ENCODE measurements at regions not wholly inside any gene's neighbourhood (a gene's known extent, or its start where the extent isn't known, plus 50 kb on each side); places are given as distances from the start of the nearest gene placed in this dataset.

- peaks cover 0 to 3% (median 2%) of the 10 kb centered on the region in 4 donors for H3K27me3 ChIP-seq (ENCODE audit: control insufficient read depth in 4 of 4, insufficient read depth in 4 of 4, low read length in 3 of 4)
- TF ChIP-seq YY1 (IDR thresholded peaks at IDR 0.05) (no peak), MAX (IDR thresholded peaks at IDR 0.05) (no peak), RAD21 (IDR thresholded peaks at IDR 0.05) (no peak), FOXA2 (IDR thresholded peaks at IDR 0.05) (no peak), GABPA (IDR thresholded peaks at IDR 0.05 in 1 of 2, conservative IDR thresholded peaks at IDR 0.05 in 1 of 2) (no peak), FOXA1 (IDR thresholded peaks at IDR 0.05) (no peak), ATF3 (IDR thresholded peaks at IDR 0.05) (no peak), HNF4A (conservative IDR thresholded peaks at IDR 0.05) (no peak), NR2F2 (IDR thresholded peaks at IDR 0.05) (no peak), RXRA (IDR thresholded peaks at IDR 0.05) (no peak), TAF1 (conservative IDR thresholded peaks at IDR 0.05) (no peak), JUND (IDR thresholded peaks at IDR 0.05) (no peak), SP1 (IDR thresholded peaks at IDR 0.05) (no peak)
- TF ChIP-seq, protein P1, sequence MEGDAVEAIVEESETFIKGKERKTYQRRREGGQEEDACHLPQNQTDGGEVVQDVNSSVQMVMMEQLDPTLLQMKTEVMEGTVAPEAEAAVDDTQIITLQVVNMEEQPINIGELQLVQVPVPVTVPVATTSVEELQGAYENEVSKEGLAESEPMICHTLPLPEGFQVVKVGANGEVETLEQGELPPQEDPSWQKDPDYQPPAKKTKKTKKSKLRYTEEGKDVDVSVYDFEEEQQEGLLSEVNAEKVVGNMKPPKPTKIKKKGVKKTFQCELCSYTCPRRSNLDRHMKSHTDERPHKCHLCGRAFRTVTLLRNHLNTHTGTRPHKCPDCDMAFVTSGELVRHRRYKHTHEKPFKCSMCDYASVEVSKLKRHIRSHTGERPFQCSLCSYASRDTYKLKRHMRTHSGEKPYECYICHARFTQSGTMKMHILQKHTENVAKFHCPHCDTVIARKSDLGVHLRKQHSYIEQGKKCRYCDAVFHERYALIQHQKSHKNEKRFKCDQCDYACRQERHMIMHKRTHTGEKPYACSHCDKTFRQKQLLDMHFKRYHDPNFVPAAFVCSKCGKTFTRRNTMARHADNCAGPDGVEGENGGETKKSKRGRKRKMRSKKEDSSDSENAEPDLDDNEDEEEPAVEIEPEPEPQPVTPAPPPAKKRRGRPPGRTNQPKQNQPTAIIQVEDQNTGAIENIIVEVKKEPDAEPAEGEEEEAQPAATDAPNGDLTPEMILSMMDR (IDR thresholded peaks at IDR 0.05; ENCODE audit: low read depth, low read length, missing input control): no peak
- TF ChIP-seq, protein P2, sequence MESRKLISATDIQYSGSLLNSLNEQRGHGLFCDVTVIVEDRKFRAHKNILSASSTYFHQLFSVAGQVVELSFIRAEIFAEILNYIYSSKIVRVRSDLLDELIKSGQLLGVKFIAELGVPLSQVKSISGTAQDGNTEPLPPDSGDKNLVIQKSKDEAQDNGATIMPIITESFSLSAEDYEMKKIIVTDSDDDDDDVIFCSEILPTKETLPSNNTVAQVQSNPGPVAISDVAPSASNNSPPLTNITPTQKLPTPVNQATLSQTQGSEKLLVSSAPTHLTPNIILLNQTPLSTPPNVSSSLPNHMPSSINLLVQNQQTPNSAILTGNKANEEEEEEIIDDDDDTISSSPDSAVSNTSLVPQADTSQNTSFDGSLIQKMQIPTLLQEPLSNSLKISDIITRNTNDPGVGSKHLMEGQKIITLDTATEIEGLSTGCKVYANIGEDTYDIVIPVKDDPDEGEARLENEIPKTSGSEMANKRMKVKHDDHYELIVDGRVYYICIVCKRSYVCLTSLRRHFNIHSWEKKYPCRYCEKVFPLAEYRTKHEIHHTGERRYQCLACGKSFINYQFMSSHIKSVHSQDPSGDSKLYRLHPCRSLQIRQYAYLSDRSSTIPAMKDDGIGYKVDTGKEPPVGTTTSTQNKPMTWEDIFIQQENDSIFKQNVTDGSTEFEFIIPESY (IDR thresholded peaks at IDR 0.05): no peak
- TF ChIP-seq, protein P3, sequence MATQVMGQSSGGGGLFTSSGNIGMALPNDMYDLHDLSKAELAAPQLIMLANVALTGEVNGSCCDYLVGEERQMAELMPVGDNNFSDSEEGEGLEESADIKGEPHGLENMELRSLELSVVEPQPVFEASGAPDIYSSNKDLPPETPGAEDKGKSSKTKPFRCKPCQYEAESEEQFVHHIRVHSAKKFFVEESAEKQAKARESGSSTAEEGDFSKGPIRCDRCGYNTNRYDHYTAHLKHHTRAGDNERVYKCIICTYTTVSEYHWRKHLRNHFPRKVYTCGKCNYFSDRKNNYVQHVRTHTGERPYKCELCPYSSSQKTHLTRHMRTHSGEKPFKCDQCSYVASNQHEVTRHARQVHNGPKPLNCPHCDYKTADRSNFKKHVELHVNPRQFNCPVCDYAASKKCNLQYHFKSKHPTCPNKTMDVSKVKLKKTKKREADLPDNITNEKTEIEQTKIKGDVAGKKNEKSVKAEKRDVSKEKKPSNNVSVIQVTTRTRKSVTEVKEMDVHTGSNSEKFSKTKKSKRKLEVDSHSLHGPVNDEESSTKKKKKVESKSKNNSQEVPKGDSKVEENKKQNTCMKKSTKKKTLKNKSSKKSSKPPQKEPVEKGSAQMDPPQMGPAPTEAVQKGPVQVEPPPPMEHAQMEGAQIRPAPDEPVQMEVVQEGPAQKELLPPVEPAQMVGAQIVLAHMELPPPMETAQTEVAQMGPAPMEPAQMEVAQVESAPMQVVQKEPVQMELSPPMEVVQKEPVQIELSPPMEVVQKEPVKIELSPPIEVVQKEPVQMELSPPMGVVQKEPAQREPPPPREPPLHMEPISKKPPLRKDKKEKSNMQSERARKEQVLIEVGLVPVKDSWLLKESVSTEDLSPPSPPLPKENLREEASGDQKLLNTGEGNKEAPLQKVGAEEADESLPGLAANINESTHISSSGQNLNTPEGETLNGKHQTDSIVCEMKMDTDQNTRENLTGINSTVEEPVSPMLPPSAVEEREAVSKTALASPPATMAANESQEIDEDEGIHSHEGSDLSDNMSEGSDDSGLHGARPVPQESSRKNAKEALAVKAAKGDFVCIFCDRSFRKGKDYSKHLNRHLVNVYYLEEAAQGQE (IDR thresholded peaks at IDR 0.05): no peak
- H3K36me3 ChIP-seq (ENCODE audit: control insufficient read depth in 4 of 4, insufficient read depth in 3 of 4, low read depth in 1 of 4, low read length in 3 of 4): no peaks in the 10 kb centered on the region
- no peak for DNase-seq (ENCODE audit: low spot score)
- no peaks in the 10 kb centered on the region for H3K4me1 ChIP-seq (ENCODE audit: control insufficient read depth in 4 of 4, insufficient read depth in 4 of 4, low read length in 3 of 4)
- H3K9me3 ChIP-seq (ENCODE audit: control insufficient read depth in 4 of 4, low read length in 3 of 4): no peaks in the 10 kb centered on the region
- no peak overlapping the region for H3K27ac ChIP-seq (ENCODE audit: low read depth in 1 of 2, low read length in 2 of 2)
- no peak overlapping the region for H3K9ac ChIP-seq (ENCODE audit: low read depth in 1 of 2, low read length in 2 of 2)
- H3K4me3 ChIP-seq (ENCODE audit: low read depth in 1 of 3, low read length in 3 of 3): no peak overlapping the region
- WGBS: 48% methylated on average over 18 of the region's 18 CpGs
These were observed 246.5 kb downstream of the FOXL1 start for GRCh38 chr16:86824751-86825296.

DNA sequence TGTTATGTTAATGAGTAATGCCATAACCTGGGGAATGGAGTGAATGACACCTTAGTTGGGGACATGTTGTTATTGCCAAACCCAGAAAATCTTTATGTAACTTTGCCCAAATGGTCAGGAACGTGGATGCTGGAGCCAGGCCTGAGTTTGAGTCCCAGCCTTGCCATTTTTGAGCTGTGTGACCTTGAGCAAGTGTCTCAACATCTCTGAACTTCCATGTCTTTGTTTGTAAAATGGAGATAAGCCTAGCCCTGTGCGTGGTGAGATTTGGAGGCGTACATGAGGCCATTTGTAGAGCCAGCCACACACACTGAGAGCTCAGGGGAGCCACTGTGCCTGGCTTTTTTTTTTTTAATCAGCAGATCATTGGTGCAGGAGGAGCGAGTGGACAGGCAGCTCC is 247.3 kb downstream of the FOXL1 start:
- peaks cover 0 to 3% (median 2%) of the 10 kb centered on the region in 4 donors for H3K27me3 ChIP-seq (ENCODE audit: control insufficient read depth in 4 of 4, insufficient read depth in 4 of 4, low read length in 3 of 4)
- H3K4me3 ChIP-seq (ENCODE audit: low read depth in 1 of 3, low read length in 3 of 3): no peak overlapping the region

More for the DNA sequence above, 247.3 kb downstream of the FOXL1 start:
- 64% methylated on average over 4 of the region's 4 CpGs for WGBS
- H3K27ac ChIP-seq (ENCODE audit: low read depth in 1 of 2, low read length in 2 of 2): no peak overlapping the region
- no peak overlapping the region for H3K9ac ChIP-seq (ENCODE audit: low read depth in 1 of 2, low read length in 2 of 2)
- no peaks in the 10 kb centered on the region for H3K9me3 ChIP-seq (ENCODE audit: control insufficient read depth in 4 of 4, low read length in 3 of 4)
- DNase-seq (ENCODE audit: low spot score): no peak
- TF ChIP-seq, protein P3 (IDR thresholded peaks at IDR 0.05): no peak
- TF ChIP-seq, protein P2 (IDR thresholded peaks at IDR 0.05): no peak
- TF ChIP-seq MAX (IDR thresholded peaks at IDR 0.05) (no peak), ATF3 (IDR thresholded peaks at IDR 0.05) (no peak), RXRA (IDR thresholded peaks at IDR 0.05) (no peak)
- H3K4me1 ChIP-seq (ENCODE audit: control insufficient read depth in 4 of 4, insufficient read depth in 4 of 4, low read length in 3 of 4): no peaks in the 10 kb centered on the region
- H3K36me3 ChIP-seq (ENCODE audit: control insufficient read depth in 4 of 4, insufficient read depth in 3 of 4, low read depth in 1 of 4, low read length in 3 of 4): no peaks in the 10 kb centered on the region

All from liver (tissue), 8 donors.